HG03159 (cell line): ENCODE measurements at regions not wholly inside any gene's neighbourhood (a gene's known extent, or its start where the extent isn't known, plus 50 kb on each side); places are given as distances from the start of the nearest gene placed in this dataset.

ENCODE experiments used
- ATAC-seq: cut with Tn5 transposase; IDR thresholded peaks from one replicate; pipeline ENCODE4 v1.9.1; 2021; ENCODE audit warnings: mild to moderate bottlenecking, moderate library complexity; ENCODE audit not compliant: unreplicated experiment

GRCh38 chr12:28601570-28602058 lies 411.4 kb downstream of the CCDC91 start:
- no peak for ATAC-seq

GRCh38 chr12:28602786-28603185 lies 412.5 kb downstream of the CCDC91 start:
- ATAC-seq, result no peak

GRCh38 chr12:28603239-28603638 lies 413.0 kb downstream of the CCDC91 start:
- no peak for ATAC-seq

- ATAC-seq, result no peak
Measured at GRCh38 chr12:28603801-28604200, 413.5 kb downstream of the CCDC91 start.

- no peak for ATAC-seq
Measured at GRCh38 chr12:28604240-28604639, 414.0 kb downstream of the CCDC91 start.

GRCh38 chr12:28606967-28607557 lies 416.8 kb downstream of the CCDC91 start:
- no peak for ATAC-seq

GRCh38 chr12:28610401-28611114 lies 420.3 kb downstream of the CCDC91 start:
- no peak for ATAC-seq

GRCh38 chr12:28611115-28611435 lies 420.8 kb downstream of the CCDC91 start:
- ATAC-seq, result no peak

- no peak for ATAC-seq
Measured at GRCh38 chr12:28611449-28611848, 421.2 kb downstream of the CCDC91 start.

- ATAC-seq, result no peak
Measured at GRCh38 chr12:28618171-28618570, 427.9 kb downstream of the CCDC91 start.

- ATAC-seq, result no peak
Measured at GRCh38 chr12:28618772-28619171, 428.5 kb downstream of the CCDC91 start.

GRCh38 chr12:28620281-28620680 lies 430.0 kb downstream of the CCDC91 start:
- no peak for ATAC-seq

- ATAC-seq, result no peak
Measured at GRCh38 chr12:28622406-28622805, 432.1 kb downstream of the CCDC91 start.

GRCh38 chr12:28626504-28626903 lies 436.2 kb downstream of the CCDC91 start:
- no peak for ATAC-seq

- ATAC-seq, result no peak
Measured at GRCh38 chr12:28629691-28630090, 439.4 kb downstream of the CCDC91 start.

GRCh38 chr12:28631831-28632230 lies 441.6 kb downstream of the CCDC91 start:
- ATAC-seq, result no peak

GRCh38 chr12:28640519-28640918 lies 450.3 kb downstream of the CCDC91 start:
- no peak for ATAC-seq

- ATAC-seq, result no peak
Measured at GRCh38 chr12:28645436-28645835, 455.2 kb downstream of the CCDC91 start.

- ATAC-seq, result no peak
Measured at GRCh38 chr12:28645891-28646290, 455.6 kb downstream of the CCDC91 start.

GRCh38 chr12:28650906-28651305 lies 460.6 kb downstream of the CCDC91 start:
- ATAC-seq, result no peak

GRCh38 chr12:28652239-28652638 lies 462.0 kb downstream of the CCDC91 start:
- ATAC-seq, result no peak

GRCh38 chr12:28681980-28682379 lies 467.1 kb upstream of the FAR2 start:
- no peak for ATAC-seq

GRCh38 chr12:28683366-28683765 lies 465.7 kb upstream of the FAR2 start:
- no peak for ATAC-seq
